ENCODE measurements at regions not wholly inside any gene's neighbourhood (a gene's known extent, or its start where the extent isn't known, plus 50 kb on each side); places are given as distances from the start of the nearest gene placed in this dataset. TPM values are rescaled to one million over a fixed set of nuclear protein-coding genes. Genes with fewer than 3 reads are reported as not detected.

- intact Hi-C loops (cut with DNase I; ENCODE audit: low total_unique reads): no loop called here
- Histone ChIP-seq H3K36me3 (no peaks in the 10 kb centered on the region), H3K27ac (no peak overlapping the region), H3K4me1 (no peaks in the 10 kb centered on the region), H3K27me3 (no peaks in the 10 kb centered on the region), H3K9me3 (no peaks in the 10 kb centered on the region), H3K4me3 (no peak overlapping the region)
- TF ChIP-seq POLR2A (IDR thresholded peaks at IDR 0.05): no peak
- no peak for TF ChIP-seq CTCF (IDR thresholded peaks at IDR 0.05)
- DNase-seq: no peak
Measured at GRCh38 chr20:11853359-11853758, 64.3 kb upstream of the BTBD3 start.

- TF ChIP-seq POLR2A (IDR thresholded peaks at IDR 0.05) (no peak), CTCF (IDR thresholded peaks at IDR 0.05) (no peak)
- Histone ChIP-seq H3K27ac (no peak overlapping the region), H3K4me3 (no peak overlapping the region), H3K4me1 (no peaks in the 10 kb centered on the region), H3K36me3 (no peaks in the 10 kb centered on the region), H3K9me3 (no peaks in the 10 kb centered on the region), H3K27me3 (no peaks in the 10 kb centered on the region)
- intact Hi-C loops (cut with DNase I; ENCODE audit: low total_unique reads): no loop called here
- DNase-seq: no peak
Measured at GRCh38 chr20:11861479-11861878, 56.2 kb upstream of the BTBD3 start.

GRCh38 chr20:11867291-11867919, 50.3 kb upstream of the BTBD3 start:
- Histone ChIP-seq H3K27me3 (no peaks in the 10 kb centered on the region), H3K36me3 (no peaks in the 10 kb centered on the region), H3K27ac (no peak overlapping the region), H3K4me3 (no peak overlapping the region), H3K4me1 (no peaks in the 10 kb centered on the region), H3K9me3 (no peaks in the 10 kb centered on the region)
- intact Hi-C loops (cut with DNase I; ENCODE audit: low total_unique reads): no loop called here
- no peak for DNase-seq
- TF ChIP-seq CTCF (IDR thresholded peaks at IDR 0.05): no peak
- no peak for TF ChIP-seq POLR2A (IDR thresholded peaks at IDR 0.05)

Small RNA genes lying in the stretch of these regions (small RNA-seq; reads per million reads assigned to genes)
- not detected for gene AL080274.1
- gene RN7SKP111: not detected

Data from uterus (tissue), 3 donors.